Lower leg skin (tissue), 3 donors: ENCODE measurements at regions not wholly inside any gene's neighbourhood (a gene's known extent, or its start where the extent isn't known, plus 50 kb on each side); places are given as distances from the start of the nearest gene placed in this dataset.

Experiments used
- POLR2A ChIP-seq, 2 donors: fragments of 450-650 bp; IDR thresholded peaks; one replicate each; pipeline ENCODE4 v1.6.1; 2016 to 2017; ENCODE audit warnings: antibody characterized with exemption in 2 of 2, mild to moderate bottlenecking in 1 of 2, moderate library complexity in 1 of 2
- TF ChIP-seq, protein P1 (sequence below), 3 donors: fragments of 450-650 bp; IDR thresholded peaks; one replicate each; pipeline ENCODE4 v1.5.1; 2016; ENCODE audit warnings: antibody characterized with exemption in 3 of 3, mild to moderate bottlenecking in 3 of 3, moderate library complexity in 2 of 3

DNA sequence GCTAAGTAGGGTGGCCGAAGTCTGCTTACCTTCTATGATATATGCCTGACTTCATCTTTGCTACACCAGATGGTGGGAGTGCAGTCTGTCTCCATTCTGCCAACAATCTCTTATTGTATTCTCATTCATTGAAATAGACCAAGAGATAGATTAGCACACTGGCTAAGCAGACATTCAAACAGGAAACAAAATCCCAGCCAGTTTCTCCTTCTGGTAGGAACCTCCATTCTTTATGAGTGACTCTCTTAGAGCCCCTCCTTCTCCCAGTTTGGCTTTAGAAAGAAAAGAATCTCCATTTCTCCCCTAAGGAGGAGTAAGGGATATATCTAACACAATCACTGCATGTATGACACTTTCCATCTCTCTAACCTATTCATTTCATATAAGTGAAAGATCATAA is 118.9 kb upstream of the COL5A2 start:
- TF ChIP-seq, protein P1, sequence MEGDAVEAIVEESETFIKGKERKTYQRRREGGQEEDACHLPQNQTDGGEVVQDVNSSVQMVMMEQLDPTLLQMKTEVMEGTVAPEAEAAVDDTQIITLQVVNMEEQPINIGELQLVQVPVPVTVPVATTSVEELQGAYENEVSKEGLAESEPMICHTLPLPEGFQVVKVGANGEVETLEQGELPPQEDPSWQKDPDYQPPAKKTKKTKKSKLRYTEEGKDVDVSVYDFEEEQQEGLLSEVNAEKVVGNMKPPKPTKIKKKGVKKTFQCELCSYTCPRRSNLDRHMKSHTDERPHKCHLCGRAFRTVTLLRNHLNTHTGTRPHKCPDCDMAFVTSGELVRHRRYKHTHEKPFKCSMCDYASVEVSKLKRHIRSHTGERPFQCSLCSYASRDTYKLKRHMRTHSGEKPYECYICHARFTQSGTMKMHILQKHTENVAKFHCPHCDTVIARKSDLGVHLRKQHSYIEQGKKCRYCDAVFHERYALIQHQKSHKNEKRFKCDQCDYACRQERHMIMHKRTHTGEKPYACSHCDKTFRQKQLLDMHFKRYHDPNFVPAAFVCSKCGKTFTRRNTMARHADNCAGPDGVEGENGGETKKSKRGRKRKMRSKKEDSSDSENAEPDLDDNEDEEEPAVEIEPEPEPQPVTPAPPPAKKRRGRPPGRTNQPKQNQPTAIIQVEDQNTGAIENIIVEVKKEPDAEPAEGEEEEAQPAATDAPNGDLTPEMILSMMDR (IDR thresholded peaks at IDR 0.05), result no peak
- TF ChIP-seq POLR2A (IDR thresholded peaks at IDR 0.05), result no peak
